ENCODE measurements at regions not wholly inside any gene's neighbourhood (a gene's known extent, or its start where the extent isn't known, plus 50 kb on each side); places are given as distances from the start of the nearest gene placed in this dataset.

DNA sequence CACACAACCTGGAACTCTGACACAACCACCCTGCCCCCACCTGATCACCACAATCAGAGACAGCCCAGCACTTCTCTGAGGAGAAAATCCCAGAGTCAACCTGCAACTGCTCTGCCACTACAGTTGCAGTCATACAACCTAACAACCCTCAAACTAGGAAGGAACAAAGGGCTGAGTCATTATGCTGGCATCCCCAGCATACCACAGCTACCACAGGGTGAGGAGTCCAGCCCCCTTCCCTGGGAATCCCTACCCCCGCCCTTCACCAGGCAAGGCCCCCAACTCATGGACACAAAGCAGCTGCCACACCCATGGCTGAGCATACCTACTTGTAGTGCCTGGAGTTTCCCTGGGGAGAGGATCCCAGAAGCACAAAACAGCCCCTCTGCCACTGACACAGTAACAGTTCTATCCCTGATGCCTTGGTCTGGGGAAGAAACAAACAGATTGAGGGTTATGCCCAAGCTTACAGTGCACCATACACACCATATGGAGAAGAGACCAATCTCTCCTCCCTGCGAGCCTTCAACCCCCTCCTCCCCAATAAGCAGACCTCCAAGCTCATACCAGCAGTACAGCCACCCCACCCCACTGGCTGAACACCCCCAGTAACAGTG, 68.5 kb upstream of the C11orf58 start:
- DNase-seq = no peak
- H3F3A ChIP-seq (replicated peaks; ENCODE audit: insufficient read depth) = no peaks in the 10 kb centered on the region
- no peak overlapping the region for H3K4me3 ChIP-seq (ENCODE audit: low read depth in 2 of 2, low read length in 1 of 2)
- no peak overlapping the region for H3K9ac ChIP-seq
- no peaks in the 10 kb centered on the region for H3K36me3 ChIP-seq (replicated peaks in 1 of 2; ENCODE audit: control insufficient read depth in 1 of 2, insufficient read depth in 2 of 2, low read length in 1 of 2)
- POLR2A ChIA-PET = no interaction called here
- TF ChIP-seq, protein P1, sequence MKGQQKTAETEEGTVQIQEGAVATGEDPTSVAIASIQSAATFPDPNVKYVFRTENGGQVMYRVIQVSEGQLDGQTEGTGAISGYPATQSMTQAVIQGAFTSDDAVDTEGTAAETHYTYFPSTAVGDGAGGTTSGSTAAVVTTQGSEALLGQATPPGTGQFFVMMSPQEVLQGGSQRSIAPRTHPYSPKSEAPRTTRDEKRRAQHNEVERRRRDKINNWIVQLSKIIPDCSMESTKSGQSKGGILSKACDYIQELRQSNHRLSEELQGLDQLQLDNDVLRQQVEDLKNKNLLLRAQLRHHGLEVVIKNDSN (IDR thresholded peaks at IDR 0.05; ENCODE audit: borderline replicate concordance, low read depth) = no peak
- TF ChIP-seq RXRA (IDR thresholded peaks at IDR 0.05; ENCODE audit: borderline replicate concordance, low read depth) (no peak), JUND (IDR thresholded peaks at IDR 0.05) (no peak), CHD2 (IDR thresholded peaks at IDR 0.05; ENCODE audit: low read length, partially characterized antibody) (no peak), TAF1 (IDR thresholded peaks at IDR 0.05; ENCODE audit: borderline replicate concordance, low read depth, low read length) (no peak), FOXJ3 (CRISPR knock-in tag; IDR thresholded peaks at IDR 0.05) (no peak), SMC3 (IDR thresholded peaks at IDR 0.05; ENCODE audit: low read depth, low read length) (no peak), TCF12 (IDR thresholded peaks at IDR 0.05) (no peak), EZH2phosphoT487 (IDR thresholded peaks at IDR 0.05; ENCODE audit: borderline replicate concordance, low read depth) (no peak), POLR2AphosphoS5 (IDR thresholded peaks at IDR 0.05; ENCODE audit: low read depth, low read length) (no peak), ELF1 (IDR thresholded peaks at IDR 0.05) (no peak), NRF1 (IDR thresholded peaks at IDR 0.05; ENCODE audit: low read depth, low read length) (no peak)
- TF ChIP-seq, protein P2, sequence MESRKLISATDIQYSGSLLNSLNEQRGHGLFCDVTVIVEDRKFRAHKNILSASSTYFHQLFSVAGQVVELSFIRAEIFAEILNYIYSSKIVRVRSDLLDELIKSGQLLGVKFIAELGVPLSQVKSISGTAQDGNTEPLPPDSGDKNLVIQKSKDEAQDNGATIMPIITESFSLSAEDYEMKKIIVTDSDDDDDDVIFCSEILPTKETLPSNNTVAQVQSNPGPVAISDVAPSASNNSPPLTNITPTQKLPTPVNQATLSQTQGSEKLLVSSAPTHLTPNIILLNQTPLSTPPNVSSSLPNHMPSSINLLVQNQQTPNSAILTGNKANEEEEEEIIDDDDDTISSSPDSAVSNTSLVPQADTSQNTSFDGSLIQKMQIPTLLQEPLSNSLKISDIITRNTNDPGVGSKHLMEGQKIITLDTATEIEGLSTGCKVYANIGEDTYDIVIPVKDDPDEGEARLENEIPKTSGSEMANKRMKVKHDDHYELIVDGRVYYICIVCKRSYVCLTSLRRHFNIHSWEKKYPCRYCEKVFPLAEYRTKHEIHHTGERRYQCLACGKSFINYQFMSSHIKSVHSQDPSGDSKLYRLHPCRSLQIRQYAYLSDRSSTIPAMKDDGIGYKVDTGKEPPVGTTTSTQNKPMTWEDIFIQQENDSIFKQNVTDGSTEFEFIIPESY (IDR thresholded peaks at IDR 0.05; ENCODE audit: borderline replicate concordance, low read depth) = no peak
- TF ChIP-seq, protein P3, sequence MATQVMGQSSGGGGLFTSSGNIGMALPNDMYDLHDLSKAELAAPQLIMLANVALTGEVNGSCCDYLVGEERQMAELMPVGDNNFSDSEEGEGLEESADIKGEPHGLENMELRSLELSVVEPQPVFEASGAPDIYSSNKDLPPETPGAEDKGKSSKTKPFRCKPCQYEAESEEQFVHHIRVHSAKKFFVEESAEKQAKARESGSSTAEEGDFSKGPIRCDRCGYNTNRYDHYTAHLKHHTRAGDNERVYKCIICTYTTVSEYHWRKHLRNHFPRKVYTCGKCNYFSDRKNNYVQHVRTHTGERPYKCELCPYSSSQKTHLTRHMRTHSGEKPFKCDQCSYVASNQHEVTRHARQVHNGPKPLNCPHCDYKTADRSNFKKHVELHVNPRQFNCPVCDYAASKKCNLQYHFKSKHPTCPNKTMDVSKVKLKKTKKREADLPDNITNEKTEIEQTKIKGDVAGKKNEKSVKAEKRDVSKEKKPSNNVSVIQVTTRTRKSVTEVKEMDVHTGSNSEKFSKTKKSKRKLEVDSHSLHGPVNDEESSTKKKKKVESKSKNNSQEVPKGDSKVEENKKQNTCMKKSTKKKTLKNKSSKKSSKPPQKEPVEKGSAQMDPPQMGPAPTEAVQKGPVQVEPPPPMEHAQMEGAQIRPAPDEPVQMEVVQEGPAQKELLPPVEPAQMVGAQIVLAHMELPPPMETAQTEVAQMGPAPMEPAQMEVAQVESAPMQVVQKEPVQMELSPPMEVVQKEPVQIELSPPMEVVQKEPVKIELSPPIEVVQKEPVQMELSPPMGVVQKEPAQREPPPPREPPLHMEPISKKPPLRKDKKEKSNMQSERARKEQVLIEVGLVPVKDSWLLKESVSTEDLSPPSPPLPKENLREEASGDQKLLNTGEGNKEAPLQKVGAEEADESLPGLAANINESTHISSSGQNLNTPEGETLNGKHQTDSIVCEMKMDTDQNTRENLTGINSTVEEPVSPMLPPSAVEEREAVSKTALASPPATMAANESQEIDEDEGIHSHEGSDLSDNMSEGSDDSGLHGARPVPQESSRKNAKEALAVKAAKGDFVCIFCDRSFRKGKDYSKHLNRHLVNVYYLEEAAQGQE (IDR thresholded peaks at IDR 0.05; ENCODE audit: low read depth, low read length) = no peak
- no peaks in the 10 kb centered on the region for H3K4me1 ChIP-seq (ENCODE audit: control insufficient read depth in 1 of 2, insufficient read depth in 2 of 2, low read depth in 1 of 2, low read length in 1 of 2)
- H3K9me3 ChIP-seq = 0 out of 2 replicates have a peak, but pooled peaks cover 5% of the 10 kb centered on the region
- no peak overlapping the region for H3K4me2 ChIP-seq
- H4K20me1 ChIP-seq (ENCODE audit: insufficient read depth) = no peaks in the 10 kb centered on the region
- CTCF ChIA-PET = no interaction called here
- H3K9me2 ChIP-seq = no peaks in the 10 kb centered on the region
- H2AFZ ChIP-seq (ENCODE audit: low read depth) = no peak overlapping the region
- H3K27ac ChIP-seq (ENCODE audit: low read depth in 2 of 2, low read length in 1 of 2) = no peak overlapping the region
- 28% methylated on average over 2 of the region's 2 CpGs for WGBS (ENCODE audit: low lambda C conversion rate)
- no peaks in the 10 kb centered on the region for H3K79me2 ChIP-seq (ENCODE audit: insufficient read depth)
- H3K27me3 ChIP-seq (ENCODE audit: insufficient read depth) = no peaks in the 10 kb centered on the region

Data from SK-N-SH (cell line).